ENCODE measurements at regions not wholly inside any gene's neighbourhood (a gene's known extent, or its start where the extent isn't known, plus 50 kb on each side); places are given as distances from the start of the nearest gene placed in this dataset.

- Histone ChIP-seq H3K4me3 (ENCODE audit: low read depth in 1 of 3, low read length in 3 of 3) (no peak overlapping the region), H3K27ac (ENCODE audit: low read depth in 1 of 2, low read length in 2 of 2) (no peak overlapping the region), H3K9ac (ENCODE audit: low read depth in 1 of 2, low read length in 2 of 2) (no peak overlapping the region), H3K27me3 (ENCODE audit: control insufficient read depth in 4 of 4, insufficient read depth in 4 of 4, low read length in 3 of 4) (peaks cover 0 to 3% (median 3%) of the 10 kb centered on the region in 4 donors), H3K36me3 (ENCODE audit: control insufficient read depth in 4 of 4, insufficient read depth in 3 of 4, low read depth in 1 of 4, low read length in 3 of 4) (no peaks in the 10 kb centered on the region), H3K4me1 (ENCODE audit: control insufficient read depth in 4 of 4, insufficient read depth in 4 of 4, low read length in 3 of 4) (no peaks in the 10 kb centered on the region), H3K9me3 (ENCODE audit: control insufficient read depth in 4 of 4, low read length in 3 of 4) (no peaks in the 10 kb centered on the region)
- 57% methylated on average over 9 of the region's 9 CpGs for WGBS
- no peak for TF ChIP-seq CTCF (IDR thresholded peaks at IDR 0.05; ENCODE audit: low read depth, low read length, missing input control)
- no peak for TF ChIP-seq REST (IDR thresholded peaks at IDR 0.05)
- TF ChIP-seq ZBTB33 (IDR thresholded peaks at IDR 0.05): no peak
- no peak for TF ChIP-seq RXRA (IDR thresholded peaks at IDR 0.05)
- TF ChIP-seq EGR1 (IDR thresholded peaks at IDR 0.05; ENCODE audit: low read depth in 2 of 2): no peak
- TF ChIP-seq TAF1 (conservative IDR thresholded peaks at IDR 0.05): no peak
- no peak for TF ChIP-seq SP1 (IDR thresholded peaks at IDR 0.05)
- no peak for TF ChIP-seq FOXA1 (IDR thresholded peaks at IDR 0.05)
- no peak for TF ChIP-seq RAD21 (IDR thresholded peaks at IDR 0.05)
- DNase-seq (ENCODE audit: low spot score): no peak
These were observed 118.8 kb downstream of the NXPE2 start for GRCh38 chr11:114796954-114797721.

GRCh38 chr11:114799476-114799875 lies 121.1 kb downstream of the NXPE2 start:
- TF ChIP-seq ZBTB33 (IDR thresholded peaks at IDR 0.05): no peak
- no peak for TF ChIP-seq TAF1 (conservative IDR thresholded peaks at IDR 0.05)
- Histone ChIP-seq H3K4me1 (ENCODE audit: control insufficient read depth in 4 of 4, insufficient read depth in 4 of 4, low read length in 3 of 4) (no peaks in the 10 kb centered on the region), H3K27me3 (ENCODE audit: control insufficient read depth in 4 of 4, insufficient read depth in 4 of 4, low read length in 3 of 4) (peaks cover 0 to 5% (median 1%) of the 10 kb centered on the region in 4 donors), H3K27ac (ENCODE audit: low read depth in 1 of 2, low read length in 2 of 2) (no peak overlapping the region), H3K9ac (ENCODE audit: low read depth in 1 of 2, low read length in 2 of 2) (no peak overlapping the region), H3K36me3 (ENCODE audit: control insufficient read depth in 4 of 4, insufficient read depth in 3 of 4, low read depth in 1 of 4, low read length in 3 of 4) (no peaks in the 10 kb centered on the region), H3K4me3 (ENCODE audit: low read depth in 1 of 3, low read length in 3 of 3) (no peak overlapping the region), H3K9me3 (ENCODE audit: control insufficient read depth in 4 of 4, low read length in 3 of 4) (peaks cover 0 to 1% (median 0%) of the 10 kb centered on the region in 4 donors)
- no peak for DNase-seq (ENCODE audit: low spot score)
- 14% methylated on average over 6 of the region's 6 CpGs for WGBS
